Left renal pelvis (tissue), 4 donors: ENCODE measurements at regions not wholly inside any gene's neighbourhood (a gene's known extent, or its start where the extent isn't known, plus 50 kb on each side); places are given as distances from the start of the nearest gene placed in this dataset.

Source experiments
- DNase-seq, 4 donors: peaks; one replicate each; pipeline ENCODE4 v3.0.0-alpha.2; 2013; ENCODE audit warnings: low read depth in 4 of 4, low spot score in 3 of 4

GRCh38 chr10:100612601-100613595 lies 77.2 kb downstream of the HIF1AN start:
- DNase-seq: no peak

GRCh38 chr10:100613846-100614245 lies 78.1 kb downstream of the HIF1AN start:
- no peak for DNase-seq

GRCh38 chr10:100614429-100615095 lies 78.8 kb downstream of the HIF1AN start:
- no peak for DNase-seq

GRCh38 chr10:100615241-100615640 lies 79.5 kb downstream of the HIF1AN start:
- no peak for DNase-seq

GRCh38 chr10:100615908-100616307 lies 80.2 kb downstream of the HIF1AN start:
- no peak for DNase-seq

GRCh38 chr10:100618091-100618615 lies 82.4 kb downstream of the HIF1AN start:
- DNase-seq: no peak

- no peak for DNase-seq
These were observed 83.0 kb downstream of the HIF1AN start for GRCh38 chr10:100618632-100619255.

- no peak for DNase-seq
These were observed 84.5 kb downstream of the HIF1AN start for GRCh38 chr10:100620087-100620835.

- peak in 2 of 4 donors; percentile 57 to 78 for DNase-seq
These were observed 85.8 kb downstream of the HIF1AN start for GRCh38 chr10:100621360-100622205.

GRCh38 chr10:100622946-100623345 lies 87.2 kb downstream of the HIF1AN start:
- no peak for DNase-seq

GRCh38 chr10:100623521-100624230 lies 87.9 kb downstream of the HIF1AN start:
- DNase-seq: peak in 1 of 4 donors; percentile 75

GRCh38 chr10:100624298-100624697 lies 88.6 kb downstream of the HIF1AN start:
- no peak for DNase-seq

GRCh38 chr10:100625816-100626215 lies 90.1 kb downstream of the HIF1AN start:
- no peak for DNase-seq

GRCh38 chr10:100628061-100628460 lies 92.3 kb downstream of the HIF1AN start:
- DNase-seq: no peak

- no peak for DNase-seq
These were observed 95.4 kb downstream of the HIF1AN start for GRCh38 chr10:100631192-100631591.

GRCh38 chr10:100632027-100632426 lies 96.3 kb downstream of the HIF1AN start:
- DNase-seq: no peak

- DNase-seq: no peak
These were observed 98.3 kb downstream of the HIF1AN start for GRCh38 chr10:100634034-100634433.

GRCh38 chr10:100636848-100637553 lies 101.3 kb downstream of the HIF1AN start:
- no peak for DNase-seq
